Upper lobe of right lung (tissue), 1 donor: ENCODE measurements at regions not wholly inside any gene's neighbourhood (a gene's known extent, or its start where the extent isn't known, plus 50 kb on each side); places are given as distances from the start of the nearest gene placed in this dataset.
"Not testable (repeated sequence)": the region's sequence is repeated elsewhere in the genome, so short reads cannot be mapped to it uniquely, and the experiment has no call there.

Experiments
- ATAC-seq: fragments of 200-7000 bp; cut with Tn5 transposase; one replicate; pipeline ENCODE4 v1.9.1; 2020; ENCODE audit warnings: mild to moderate bottlenecking, moderate library complexity
- DNase-seq: peaks from one replicate; pipeline ENCODE4 v3.0.0-alpha.2; 2020
- H3K27ac ChIP-seq: fragments of 200-600 bp; one replicate; pipeline ENCODE4 v1.8.0; 2022
- H3K27me3 ChIP-seq: fragments of 200-600 bp; one replicate; pipeline ENCODE4 v1.8.0; 2022; ENCODE audit warnings: mild to moderate bottlenecking
- H3K36me3 ChIP-seq: fragments of 200-600 bp; one replicate; pipeline ENCODE4 v1.8.0; 2022
- H3K4me1 ChIP-seq: fragments of 200-600 bp; one replicate; pipeline ENCODE4 v1.8.0; 2022
- H3K4me3 ChIP-seq: fragments of 200-600 bp; one replicate; pipeline ENCODE4 v1.8.0; 2022; ENCODE audit warnings: mild to moderate bottlenecking
- H3K9me3 ChIP-seq: fragments of 200-600 bp; one replicate; pipeline ENCODE4 v1.8.0; 2022
- intact Hi-C: fragments of 100-400 bp; cut with DNase I; formaldehyde crosslinking; loops from one replicate; pipeline ENCODE4 v1.11.0; 2022
- TF ChIP-seq, protein P1 (sequence below): fragments of 200-600 bp; IDR thresholded peaks from one replicate; pipeline ENCODE4 v1.8.0; 2022; ENCODE audit warnings: antibody characterized with exemption
- donor health status: DM: no; HTN: yes; CAD: no; lungs with severe emphysema.

DNA sequence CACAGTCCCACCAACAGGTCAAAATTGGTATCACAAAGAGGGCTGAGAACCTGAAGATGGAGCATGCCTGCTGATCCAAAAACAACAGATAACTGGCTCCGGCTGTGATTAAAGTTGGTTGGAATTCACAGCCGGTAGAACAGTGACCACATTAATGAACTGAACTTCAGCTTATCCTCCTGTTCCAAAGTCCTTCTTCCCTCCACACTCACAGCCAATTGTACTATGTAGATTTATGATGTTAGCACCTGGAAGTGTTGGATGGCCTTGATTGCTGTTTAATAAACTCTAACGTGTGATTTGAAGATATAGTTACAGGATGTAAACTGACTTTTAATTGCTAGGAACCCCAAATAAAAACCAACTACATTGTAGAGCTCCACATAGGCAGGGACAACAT is 367.3 kb upstream of the FRG2C start:
- no peaks in the 10 kb centered on the region for H3K36me3 ChIP-seq
- ATAC-seq, result no peak
- TF ChIP-seq, protein P1, sequence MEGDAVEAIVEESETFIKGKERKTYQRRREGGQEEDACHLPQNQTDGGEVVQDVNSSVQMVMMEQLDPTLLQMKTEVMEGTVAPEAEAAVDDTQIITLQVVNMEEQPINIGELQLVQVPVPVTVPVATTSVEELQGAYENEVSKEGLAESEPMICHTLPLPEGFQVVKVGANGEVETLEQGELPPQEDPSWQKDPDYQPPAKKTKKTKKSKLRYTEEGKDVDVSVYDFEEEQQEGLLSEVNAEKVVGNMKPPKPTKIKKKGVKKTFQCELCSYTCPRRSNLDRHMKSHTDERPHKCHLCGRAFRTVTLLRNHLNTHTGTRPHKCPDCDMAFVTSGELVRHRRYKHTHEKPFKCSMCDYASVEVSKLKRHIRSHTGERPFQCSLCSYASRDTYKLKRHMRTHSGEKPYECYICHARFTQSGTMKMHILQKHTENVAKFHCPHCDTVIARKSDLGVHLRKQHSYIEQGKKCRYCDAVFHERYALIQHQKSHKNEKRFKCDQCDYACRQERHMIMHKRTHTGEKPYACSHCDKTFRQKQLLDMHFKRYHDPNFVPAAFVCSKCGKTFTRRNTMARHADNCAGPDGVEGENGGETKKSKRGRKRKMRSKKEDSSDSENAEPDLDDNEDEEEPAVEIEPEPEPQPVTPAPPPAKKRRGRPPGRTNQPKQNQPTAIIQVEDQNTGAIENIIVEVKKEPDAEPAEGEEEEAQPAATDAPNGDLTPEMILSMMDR, result no peak
- H3K4me3 ChIP-seq, result no peak overlapping the region
- H3K4me1 ChIP-seq, result no peaks in the 10 kb centered on the region
- no peak overlapping the region for H3K27ac ChIP-seq
- no peaks in the 10 kb centered on the region for H3K27me3 ChIP-seq
- DNase-seq, result no peak
- H3K9me3 ChIP-seq, result no peaks in the 10 kb centered on the region
- intact Hi-C loops, result loop anchor here (10.0 kb wide), 1 partner anchor 128 kb away; no protein-coding TSS in a partner anchor

DNA sequence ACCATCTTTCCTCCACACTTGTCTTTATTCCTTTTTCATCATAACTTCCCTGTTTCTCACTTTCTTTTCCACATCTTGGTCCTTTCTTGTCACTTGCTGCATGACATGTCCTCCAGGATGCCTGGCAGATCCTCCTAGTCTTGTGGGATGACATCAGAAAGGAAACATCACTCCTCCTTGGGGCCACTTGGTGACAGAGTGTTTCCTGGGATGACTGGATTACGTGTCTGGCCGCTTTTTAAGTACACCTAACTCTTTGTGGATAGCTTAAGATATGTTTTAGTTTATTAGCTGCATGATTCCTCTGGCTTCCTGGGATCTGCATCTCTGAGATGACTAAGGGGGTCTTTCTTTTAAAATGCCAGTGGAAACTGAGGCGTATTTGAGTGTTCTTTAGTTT is 363.5 kb upstream of the FRG2C start:
- H3K27me3 ChIP-seq, result no peaks in the 10 kb centered on the region
- H3K36me3 ChIP-seq, result no peaks in the 10 kb centered on the region
- H3K9me3 ChIP-seq, result no peaks in the 10 kb centered on the region
- ATAC-seq (no peak), DNase-seq (no peak)
- H3K27ac ChIP-seq, result no peak overlapping the region
- intact Hi-C loops, result no loop called here
- no peak overlapping the region for H3K4me3 ChIP-seq
- H3K4me1 ChIP-seq, result no peaks in the 10 kb centered on the region
- TF ChIP-seq, protein P1, result no peak

DNA sequence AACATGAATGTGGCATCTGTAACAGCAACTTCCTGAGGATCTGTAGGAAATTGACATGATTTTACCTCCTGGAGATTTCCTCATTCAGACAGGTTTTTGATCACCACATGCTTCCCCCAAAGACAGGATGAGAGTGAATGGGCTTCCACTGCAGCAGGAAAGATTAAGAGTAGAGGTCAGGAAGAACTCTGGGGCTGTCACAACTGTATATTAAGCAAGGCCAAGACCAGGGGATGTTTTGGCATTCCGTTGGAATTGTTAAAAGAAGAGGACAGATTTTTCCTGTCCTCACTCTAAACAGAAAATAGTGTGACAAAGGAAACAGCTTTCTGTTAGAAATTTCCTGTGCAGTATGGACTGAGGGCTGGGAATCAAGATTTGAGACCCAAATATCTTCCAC is 363.1 kb upstream of the FRG2C start:
- DNase-seq, H3K9me3 ChIP-seq, H3K4me1 ChIP-seq, H3K27ac ChIP-seq, H3K36me3 ChIP-seq, H3K4me3 ChIP-seq, intact Hi-C loops, H3K27me3 ChIP-seq, ATAC-seq: not testable (repeated sequence)

DNA sequence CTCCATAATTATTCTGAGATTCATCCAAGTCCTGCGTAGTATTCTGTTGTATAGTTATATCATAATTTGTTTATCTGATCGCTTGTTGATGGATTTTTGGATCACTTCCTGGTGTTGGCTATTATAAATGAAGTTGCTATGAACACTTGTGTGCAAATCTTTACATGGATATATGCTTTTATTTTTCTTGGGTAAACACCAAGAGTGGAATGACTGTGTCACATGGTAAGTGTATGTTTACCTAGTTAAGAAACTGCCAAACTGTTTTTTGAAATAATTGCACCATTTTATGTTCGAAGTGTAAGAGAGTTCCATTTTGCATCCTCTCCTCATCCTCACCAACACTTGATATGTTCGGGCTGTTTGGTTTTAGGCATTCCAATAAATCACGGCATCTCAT is 360.4 kb upstream of the FRG2C start:
- TF ChIP-seq, protein P1, result no peak
- Histone ChIP-seq H3K27ac (no peak overlapping the region), H3K9me3 (no peaks in the 10 kb centered on the region), H3K36me3 (no peaks in the 10 kb centered on the region), H3K4me3 (no peak overlapping the region), H3K27me3 (no peaks in the 10 kb centered on the region), H3K4me1 (no peaks in the 10 kb centered on the region)
- ATAC-seq, result no peak
- intact Hi-C loops, result no loop called here
- no peak for DNase-seq

DNA sequence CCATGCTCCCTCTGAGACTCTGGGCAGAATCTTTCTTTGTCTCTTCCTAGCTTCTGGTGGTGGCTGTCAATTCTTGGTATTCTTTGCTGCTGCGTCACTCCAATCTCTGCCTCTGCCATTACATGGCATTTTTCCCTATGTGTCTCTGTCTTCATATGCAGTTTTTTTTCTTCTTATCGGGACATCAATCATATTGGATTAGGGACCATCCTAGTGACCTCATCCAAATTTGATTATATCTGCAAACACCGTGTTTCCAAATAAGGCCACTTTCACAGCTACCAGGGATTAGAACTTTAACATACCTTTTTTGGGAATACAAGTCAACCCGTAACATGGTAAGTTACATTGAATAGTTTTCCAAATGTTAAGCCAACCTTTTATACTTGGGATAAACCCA is 358.2 kb upstream of the FRG2C start:
- intact Hi-C loops, result no loop called here
- H3K36me3 ChIP-seq, result no peaks in the 10 kb centered on the region
- ATAC-seq (no peak), DNase-seq (no peak)
- no peak overlapping the region for H3K4me3 ChIP-seq
- TF ChIP-seq, protein P1, result no peak
- H3K4me1 ChIP-seq, result no peaks in the 10 kb centered on the region
- no peaks in the 10 kb centered on the region for H3K9me3 ChIP-seq
- H3K27me3 ChIP-seq, result no peaks in the 10 kb centered on the region
- no peak overlapping the region for H3K27ac ChIP-seq

DNA sequence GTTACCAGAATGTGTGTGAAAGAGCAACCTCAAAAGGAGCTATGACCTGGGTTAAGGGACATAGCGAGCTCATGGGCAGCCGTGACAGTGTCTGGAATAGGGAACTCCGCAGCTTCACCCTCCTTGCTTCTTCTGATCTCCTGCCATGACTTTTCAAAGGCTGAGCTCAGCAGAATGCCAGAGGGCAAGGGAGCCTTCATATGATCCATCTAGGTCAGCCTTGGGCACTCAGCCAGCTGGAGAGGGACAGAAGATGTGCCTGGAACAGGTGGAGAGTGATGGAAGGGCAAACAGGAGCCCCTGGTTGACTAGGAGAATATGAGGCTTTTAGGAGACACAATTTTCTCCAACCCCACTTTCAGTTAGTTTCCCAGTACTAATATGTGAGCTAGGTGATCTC is 352.8 kb upstream of the FRG2C start:
- H3K4me3 ChIP-seq, intact Hi-C loops, H3K27me3 ChIP-seq, H3K36me3 ChIP-seq, H3K9me3 ChIP-seq, DNase-seq, H3K27ac ChIP-seq, H3K4me1 ChIP-seq, ATAC-seq: not testable (repeated sequence)

DNA sequence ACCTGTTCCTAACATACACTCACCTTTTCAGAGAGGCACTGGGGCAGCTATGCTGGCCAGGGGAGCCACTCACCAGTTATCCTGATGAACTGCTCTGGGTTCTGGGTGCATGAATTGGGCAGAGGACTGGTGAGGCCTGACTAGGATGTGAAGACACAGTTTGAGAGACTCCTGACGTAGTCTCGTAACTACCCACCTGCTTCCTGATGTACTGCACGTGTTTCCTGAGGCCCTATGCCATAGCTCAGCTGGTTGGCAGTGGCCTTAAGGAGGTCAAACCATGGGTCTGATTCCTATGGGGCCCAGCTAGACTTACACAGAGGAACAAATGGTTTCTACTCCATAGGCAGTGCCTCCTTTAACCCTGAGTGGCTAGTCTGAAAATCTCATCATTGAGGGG is 351.7 kb upstream of the FRG2C start:
- intact Hi-C loops, H3K4me1 ChIP-seq, ATAC-seq, H3K36me3 ChIP-seq, DNase-seq, H3K27me3 ChIP-seq, H3K27ac ChIP-seq, H3K9me3 ChIP-seq, H3K4me3 ChIP-seq: not testable (repeated sequence)

DNA sequence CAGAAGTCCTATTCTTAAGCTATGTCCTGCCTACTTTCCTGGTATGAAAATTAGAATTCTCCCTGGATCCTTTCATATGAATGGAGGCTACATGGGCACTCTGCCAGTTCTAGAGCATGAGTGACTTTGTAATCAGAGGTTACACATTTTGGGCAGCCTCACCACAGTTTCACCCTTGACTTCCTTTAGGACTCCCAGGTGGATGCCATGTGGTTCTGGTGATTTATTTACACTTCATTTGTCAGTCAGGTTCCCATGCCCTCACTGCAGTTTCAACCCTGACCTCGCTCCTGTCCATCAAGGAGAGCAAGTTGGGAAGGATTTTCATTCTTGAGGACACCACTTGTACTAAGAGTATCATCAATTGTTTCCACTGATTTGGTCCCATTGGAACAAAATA is 344.4 kb upstream of the FRG2C start:
- intact Hi-C loops, result not testable (repeated sequence)

More for the DNA sequence above, 344.4 kb upstream of the FRG2C start:
- ATAC-seq, H3K36me3 ChIP-seq, H3K9me3 ChIP-seq, H3K4me3 ChIP-seq, H3K27me3 ChIP-seq, H3K4me1 ChIP-seq, H3K27ac ChIP-seq, DNase-seq: not testable (repeated sequence)
